DND-41 (cell line): ENCODE measurements at regions not wholly inside any gene's neighbourhood (a gene's known extent, or its start where the extent isn't known, plus 50 kb on each side); places are given as distances from the start of the nearest gene placed in this dataset.

Experiments used
- EZH2 ChIP-seq: IDR thresholded peaks from 3 replicates; pipeline ENCODE4 v1.6.1; 2012; ENCODE audit warnings: borderline replicate concordance, low read depth, mild to moderate bottlenecking, moderate library complexity, low read length, inconsistent platforms; ENCODE audit not compliant: severe bottlenecking
- TF ChIP-seq, protein P1 (sequence below): IDR thresholded peaks from 2 replicates; pipeline ENCODE4 v1.5.1; 2012; ENCODE audit warnings: borderline replicate concordance, low read length, moderate library complexity, mild to moderate bottlenecking; ENCODE audit not compliant: poor library complexity, severe bottlenecking; ENCODE audit errors: extremely low read depth

DNA sequence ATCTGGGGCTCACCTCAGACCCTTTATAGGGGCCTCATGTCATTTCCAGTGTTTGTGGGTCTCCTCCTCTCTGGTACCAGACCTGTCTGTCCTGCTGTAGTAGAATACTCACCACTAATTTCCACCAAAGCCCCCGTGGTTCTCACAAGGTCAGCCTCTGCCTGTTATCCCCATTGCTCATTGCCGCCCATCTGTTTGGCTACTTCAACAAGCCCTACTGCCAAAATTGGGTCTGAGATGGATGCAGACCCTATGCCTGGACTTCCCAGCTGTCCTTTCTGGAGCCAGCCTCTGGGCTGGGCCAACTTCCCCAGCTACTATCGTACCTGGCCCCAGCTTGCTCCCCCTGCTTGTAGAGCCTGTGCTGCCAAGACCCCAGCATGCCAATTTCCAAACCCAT, 152.1 kb upstream of the ISX start:
- TF ChIP-seq, protein P1, sequence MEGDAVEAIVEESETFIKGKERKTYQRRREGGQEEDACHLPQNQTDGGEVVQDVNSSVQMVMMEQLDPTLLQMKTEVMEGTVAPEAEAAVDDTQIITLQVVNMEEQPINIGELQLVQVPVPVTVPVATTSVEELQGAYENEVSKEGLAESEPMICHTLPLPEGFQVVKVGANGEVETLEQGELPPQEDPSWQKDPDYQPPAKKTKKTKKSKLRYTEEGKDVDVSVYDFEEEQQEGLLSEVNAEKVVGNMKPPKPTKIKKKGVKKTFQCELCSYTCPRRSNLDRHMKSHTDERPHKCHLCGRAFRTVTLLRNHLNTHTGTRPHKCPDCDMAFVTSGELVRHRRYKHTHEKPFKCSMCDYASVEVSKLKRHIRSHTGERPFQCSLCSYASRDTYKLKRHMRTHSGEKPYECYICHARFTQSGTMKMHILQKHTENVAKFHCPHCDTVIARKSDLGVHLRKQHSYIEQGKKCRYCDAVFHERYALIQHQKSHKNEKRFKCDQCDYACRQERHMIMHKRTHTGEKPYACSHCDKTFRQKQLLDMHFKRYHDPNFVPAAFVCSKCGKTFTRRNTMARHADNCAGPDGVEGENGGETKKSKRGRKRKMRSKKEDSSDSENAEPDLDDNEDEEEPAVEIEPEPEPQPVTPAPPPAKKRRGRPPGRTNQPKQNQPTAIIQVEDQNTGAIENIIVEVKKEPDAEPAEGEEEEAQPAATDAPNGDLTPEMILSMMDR: no peak
- no peak for TF ChIP-seq EZH2
